NT2/D1 (cell line): ENCODE measurements at regions not wholly inside any gene's neighbourhood (a gene's known extent, or its start where the extent isn't known, plus 50 kb on each side); places are given as distances from the start of the nearest gene placed in this dataset.

ENCODE experiments used
- DNase-seq: peaks from one replicate; pipeline ENCODE4 v3.0.0-alpha.2; 2011; ENCODE audit warnings: low read depth, low spot score
- H3K27me3 ChIP-seq: 2 replicates; pipeline ENCODE4 v1.6.0; 2011; ENCODE audit warnings: mild to moderate bottlenecking; ENCODE audit not compliant: insufficient read length, insufficient read depth
- H3K36me3 ChIP-seq: 2 replicates; pipeline ENCODE4 v1.6.1; 2011; ENCODE audit warnings: mild to moderate bottlenecking, low read length, mixed read lengths; ENCODE audit not compliant: insufficient read depth, insufficient read length
- H3K4me1 ChIP-seq: 2 replicates; pipeline ENCODE4 v1.5.1; 2011; ENCODE audit not compliant: insufficient read depth, insufficient read length
- H3K4me3 ChIP-seq: 2 replicates; pipeline ENCODE4 v1.5.1; 2011; ENCODE audit warnings: low read depth; ENCODE audit not compliant: insufficient read length
- H3K9ac ChIP-seq: 2 replicates; pipeline ENCODE4 v1.6.0; 2011; ENCODE audit warnings: low read depth; ENCODE audit not compliant: insufficient read length
- H3K9me3 ChIP-seq: 2 replicates; pipeline ENCODE4 v1.5.1; 2011; ENCODE audit warnings: mild to moderate bottlenecking, low read length; ENCODE audit not compliant: insufficient read depth
- SUZ12 ChIP-seq: IDR thresholded peaks from 2 replicates; pipeline ENCODE4 v1.6.1; 2011; ENCODE audit not compliant: insufficient read length, insufficient read depth; ENCODE audit errors: extremely low read depth
- YY1 ChIP-seq: IDR thresholded peaks from 2 replicates; pipeline ENCODE4 v1.6.1; 2011; ENCODE audit not compliant: insufficient read length, insufficient read depth
- ZNF274 ChIP-seq: IDR thresholded peaks from 2 replicates; pipeline ENCODE4 v1.6.1; 2011; ENCODE audit warnings: mild to moderate bottlenecking, low read depth, low read length

DNA sequence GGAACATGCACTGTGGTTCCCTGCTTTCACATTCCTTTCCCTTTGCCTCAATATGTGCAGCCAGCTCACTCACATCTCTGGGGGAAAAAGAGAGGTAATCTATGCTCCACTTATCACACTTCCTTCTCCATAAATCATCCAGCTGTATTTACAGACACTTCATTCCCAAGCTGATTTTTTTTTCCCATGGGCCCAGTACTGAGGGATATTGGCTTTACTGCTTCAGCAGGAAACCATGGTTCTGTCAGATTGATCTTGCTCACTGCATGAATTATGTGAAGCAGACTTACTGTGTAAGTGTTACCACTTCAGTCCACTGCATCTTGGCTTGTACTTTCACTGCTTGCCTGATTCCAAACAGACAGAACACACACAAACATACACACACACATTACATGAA is 555.6 kb downstream of the CCER1 start:
- Histone ChIP-seq H3K4me3 (no peak overlapping the region), H3K36me3 (no peaks in the 10 kb centered on the region), H3K9me3 (peaks cover 13% of the 10 kb centered on the region; the same call in 1 of the 2 replicates), H3K4me1 (no peaks in the 10 kb centered on the region), H3K27me3 (no peaks in the 10 kb centered on the region), H3K9ac (no peak overlapping the region)
- DNase-seq = no peak
- TF ChIP-seq ZNF274 (no peak), YY1 (no peak), SUZ12 (no peak)

DNA sequence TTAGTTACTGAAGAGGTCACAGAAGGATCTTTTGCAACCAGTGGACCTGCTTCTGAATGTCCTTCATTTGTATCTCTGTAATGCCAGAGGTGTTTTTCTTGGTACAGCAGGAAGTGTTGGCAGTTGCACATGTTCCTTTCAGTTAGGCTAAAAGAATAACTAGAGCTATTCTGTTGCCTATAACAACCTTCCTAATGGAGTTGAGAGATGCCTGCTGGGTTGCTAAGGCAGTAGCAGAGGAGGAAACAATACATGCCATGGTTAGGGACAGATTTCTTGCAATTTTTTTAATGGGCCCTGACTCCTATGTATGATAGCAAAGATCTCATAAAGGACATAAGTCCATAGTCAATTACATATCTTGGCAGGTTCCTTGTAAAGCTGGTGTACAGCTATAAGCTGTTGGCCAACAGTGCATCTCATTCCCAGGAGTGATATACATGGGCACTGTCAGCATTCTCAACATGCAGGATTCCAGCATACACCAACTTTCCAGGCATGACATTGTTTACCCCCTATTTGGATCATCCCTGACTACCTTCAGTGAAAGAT is 556.6 kb downstream of the CCER1 start:
- H3K9ac ChIP-seq = no peak overlapping the region
- H3K27me3 ChIP-seq = no peaks in the 10 kb centered on the region
- peaks cover 13% of the 10 kb centered on the region; the same call in 1 of the 2 replicates for H3K9me3 ChIP-seq
- H3K4me1 ChIP-seq = no peaks in the 10 kb centered on the region
- H3K36me3 ChIP-seq = no peaks in the 10 kb centered on the region
- H3K4me3 ChIP-seq = no peak overlapping the region
- DNase-seq = no peak
- TF ChIP-seq YY1 (no peak), ZNF274 (no peak), SUZ12 (no peak)

DNA sequence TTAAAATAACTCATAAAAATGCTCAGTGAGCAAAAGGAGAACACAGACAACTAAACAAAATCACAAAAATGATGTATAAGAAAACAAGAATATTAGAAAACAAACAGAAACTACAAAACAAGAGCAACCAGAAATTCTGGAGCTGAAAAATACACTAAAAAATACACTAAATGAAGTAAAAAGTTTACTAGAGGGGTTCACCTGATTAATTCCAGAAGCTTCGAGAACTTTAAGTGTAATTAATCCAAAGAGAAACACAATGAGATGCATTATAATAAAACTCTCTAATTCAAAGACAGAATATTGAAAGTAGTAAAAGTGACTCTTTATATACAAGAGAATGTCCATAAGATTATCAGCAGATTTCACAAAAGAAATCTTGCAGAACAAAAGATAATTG is 558.4 kb downstream of the CCER1 start:
- H3K36me3 ChIP-seq = no peaks in the 10 kb centered on the region
- H3K9me3 ChIP-seq = peaks cover 13% of the 10 kb centered on the region; the same call in 1 of the 2 replicates
- no peak for DNase-seq
- no peak overlapping the region for H3K9ac ChIP-seq
- no peak for TF ChIP-seq YY1
- TF ChIP-seq SUZ12 = no peak
- no peak for TF ChIP-seq ZNF274
- no peaks in the 10 kb centered on the region for H3K4me1 ChIP-seq
- H3K27me3 ChIP-seq = no peaks in the 10 kb centered on the region
- no peak overlapping the region for H3K4me3 ChIP-seq

DNA sequence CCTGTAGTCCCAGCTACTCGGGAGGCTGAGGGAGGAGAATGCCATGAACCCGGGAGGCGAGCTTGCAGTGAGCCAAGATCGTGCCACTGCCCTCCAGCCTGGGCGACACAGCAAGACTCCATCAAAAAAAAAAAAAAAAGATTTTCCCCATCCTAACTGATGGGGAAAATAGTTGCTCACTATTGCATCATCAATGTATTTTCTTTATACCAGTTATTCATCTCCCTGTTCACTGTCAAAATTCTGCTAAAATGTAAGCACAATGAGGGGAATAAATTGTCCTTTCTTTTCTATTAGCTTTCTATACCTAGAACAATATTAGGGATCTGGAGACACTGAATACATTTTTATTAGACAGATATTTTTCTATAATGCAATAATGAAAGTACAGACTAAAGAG is 561.3 kb downstream of the CCER1 start:
- TF ChIP-seq SUZ12 = no peak
- TF ChIP-seq ZNF274 = no peak
- Histone ChIP-seq H3K4me1 (no peaks in the 10 kb centered on the region), H3K27me3 (no peaks in the 10 kb centered on the region), H3K36me3 (no peaks in the 10 kb centered on the region), H3K4me3 (no peak overlapping the region), H3K9me3 (peaks cover 13% of the 10 kb centered on the region; the same call in 1 of the 2 replicates), H3K9ac (no peak overlapping the region)
- no peak for DNase-seq

DNA sequence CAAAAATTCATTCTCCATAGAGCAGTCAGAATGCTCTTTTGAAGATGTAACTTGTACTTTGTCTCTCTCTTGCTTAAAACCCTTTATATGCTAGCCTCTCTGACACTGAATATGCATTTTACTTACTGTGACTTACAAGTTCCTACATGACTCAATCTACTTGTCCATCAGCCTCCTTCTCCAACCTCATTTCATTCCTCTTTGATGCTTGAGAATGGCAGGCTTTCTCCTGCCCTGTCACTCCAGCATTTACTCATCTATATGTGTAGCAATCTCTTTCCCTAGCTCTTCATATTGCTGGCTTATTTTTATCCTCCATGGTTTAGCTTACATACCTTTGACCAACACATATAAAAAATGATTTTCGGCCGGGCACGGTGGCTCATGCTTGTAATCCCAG is 561.9 kb downstream of the CCER1 start:
- no peaks in the 10 kb centered on the region for H3K4me1 ChIP-seq
- no peak overlapping the region for H3K4me3 ChIP-seq
- no peaks in the 10 kb centered on the region for H3K27me3 ChIP-seq
- no peak overlapping the region for H3K9ac ChIP-seq
- H3K36me3 ChIP-seq = no peaks in the 10 kb centered on the region
- H3K9me3 ChIP-seq = peaks cover 13% of the 10 kb centered on the region; the same call in 1 of the 2 replicates
- no peak for DNase-seq
- no peak for TF ChIP-seq YY1
- TF ChIP-seq ZNF274 = no peak
- no peak for TF ChIP-seq SUZ12

DNA sequence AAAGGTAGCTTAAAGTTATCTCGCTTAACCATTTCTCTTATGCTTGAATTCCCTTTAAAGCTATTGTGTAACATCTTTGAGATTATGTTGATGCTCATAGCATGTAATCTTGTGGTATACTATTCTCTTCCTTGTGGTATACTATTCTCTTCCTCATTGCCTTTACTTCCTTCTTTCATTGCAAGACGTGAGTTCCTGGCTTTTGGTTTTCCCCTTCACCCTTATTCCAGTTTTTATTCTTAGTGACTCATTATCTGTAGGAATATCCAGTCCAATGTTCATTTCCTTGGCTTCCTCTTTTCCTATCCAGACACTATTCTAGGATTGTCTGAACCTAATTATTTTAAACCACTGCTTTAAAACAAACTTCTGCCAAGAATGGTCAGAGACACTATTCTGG is 564.0 kb downstream of the CCER1 start:
- no peaks in the 10 kb centered on the region for H3K36me3 ChIP-seq
- TF ChIP-seq YY1 (no peak), ZNF274 (no peak), SUZ12 (no peak)
- no peaks in the 10 kb centered on the region for H3K4me1 ChIP-seq
- H3K4me3 ChIP-seq = no peak overlapping the region
- H3K9me3 ChIP-seq = peaks cover 2% of the 10 kb centered on the region; the same call in 1 of the 2 replicates
- H3K27me3 ChIP-seq = no peaks in the 10 kb centered on the region
- H3K9ac ChIP-seq = no peak overlapping the region
- DNase-seq = no peak

DNA sequence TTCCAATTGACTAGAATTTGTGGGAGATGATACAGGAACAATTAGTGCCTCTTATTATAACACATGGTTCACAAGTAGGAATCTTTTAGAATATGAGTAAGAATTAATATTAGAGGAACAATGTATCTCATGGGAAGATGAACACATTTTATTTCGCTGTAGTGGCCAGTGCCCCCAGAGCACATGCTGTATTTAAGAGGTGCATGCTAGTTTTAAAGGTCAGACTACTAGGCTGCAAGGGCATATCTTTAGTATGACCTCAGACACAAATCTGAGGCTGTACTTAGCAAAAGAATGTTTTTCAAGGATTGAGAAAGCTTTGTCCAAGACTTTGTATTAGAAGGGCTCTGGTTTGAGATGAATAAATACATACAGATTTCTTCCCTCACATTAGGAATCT is 586.9 kb downstream of the CCER1 start:
- TF ChIP-seq YY1 (no peak), ZNF274 (no peak), SUZ12 (no peak)
- H3K4me3 ChIP-seq = no peak overlapping the region
- H3K9me3 ChIP-seq = no peaks in the 10 kb centered on the region
- no peak overlapping the region for H3K9ac ChIP-seq
- DNase-seq = no peak
- no peaks in the 10 kb centered on the region for H3K4me1 ChIP-seq
- no peaks in the 10 kb centered on the region for H3K27me3 ChIP-seq
- no peaks in the 10 kb centered on the region for H3K36me3 ChIP-seq

DNA sequence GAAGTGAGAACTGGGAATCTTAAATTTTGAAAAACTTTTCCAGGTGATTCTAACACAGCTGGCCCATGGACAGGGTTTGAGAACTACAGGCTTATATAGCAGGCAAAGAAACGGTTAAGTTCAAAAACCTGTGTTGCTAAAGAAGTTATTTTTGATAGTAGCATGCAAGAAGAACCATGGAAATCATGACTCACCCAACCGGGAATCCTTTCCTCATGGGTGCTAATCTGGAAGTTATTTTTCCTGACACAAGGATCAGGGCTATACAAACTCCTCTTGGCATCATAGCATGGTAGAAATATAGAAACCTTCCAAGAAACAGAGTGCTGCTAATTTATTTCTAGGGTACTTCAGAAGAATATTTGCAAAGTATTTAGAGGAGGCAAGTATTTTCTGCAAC is 588.7 kb downstream of the CCER1 start:
- Histone ChIP-seq H3K27me3 (no peaks in the 10 kb centered on the region), H3K36me3 (no peaks in the 10 kb centered on the region), H3K9me3 (no peaks in the 10 kb centered on the region), H3K4me1 (no peaks in the 10 kb centered on the region), H3K4me3 (no peak overlapping the region), H3K9ac (no peak overlapping the region)
- DNase-seq = no peak
- TF ChIP-seq YY1 (no peak), ZNF274 (no peak), SUZ12 (no peak)
